SH-SY5Y (cell line): ENCODE measurements at regions not wholly inside any gene's neighbourhood (a gene's known extent, or its start where the extent isn't known, plus 50 kb on each side); places are given as distances from the start of the nearest gene placed in this dataset.

ENCODE experiments used
- GATA2 ChIP-seq: IDR thresholded peaks from 2 replicates; pipeline ENCODE4 v1.6.1; 2011; ENCODE audit warnings: mild to moderate bottlenecking, low read depth, low read length
- GATA3 ChIP-seq: IDR thresholded peaks from 2 replicates; pipeline ENCODE4 v1.6.1; 2011; ENCODE audit warnings: low read depth, mild to moderate bottlenecking, low read length, moderate library complexity

GRCh38 chr1:106907795-106908194, 148.7 kb upstream of the PRMT6 start:
- no peak for TF ChIP-seq GATA2
- no peak for TF ChIP-seq GATA3
